ENCODE measurements at regions not wholly inside any gene's neighbourhood (a gene's known extent, or its start where the extent isn't known, plus 50 kb on each side); places are given as distances from the start of the nearest gene placed in this dataset.

- TF ChIP-seq CTCF (IDR thresholded peaks at IDR 0.05; ENCODE audit: low read depth, low read length) (no peak), POLR2A (IDR thresholded peaks at IDR 0.05; ENCODE audit: extremely low read depth, insufficient read length) (no peak)
Observed at GRCh38 chr7:8827329-8827728, 393.9 kb downstream of the NXPH1 start.

Measured in NB4 (cell line).